ENCODE measurements at regions not wholly inside any gene's neighbourhood (a gene's known extent, or its start where the extent isn't known, plus 50 kb on each side); places are given as distances from the start of the nearest gene placed in this dataset.
"Not testable (repeated sequence)": the region's sequence is repeated elsewhere in the genome, so short reads cannot be mapped to it uniquely, and the experiment has no call there.

DNA sequence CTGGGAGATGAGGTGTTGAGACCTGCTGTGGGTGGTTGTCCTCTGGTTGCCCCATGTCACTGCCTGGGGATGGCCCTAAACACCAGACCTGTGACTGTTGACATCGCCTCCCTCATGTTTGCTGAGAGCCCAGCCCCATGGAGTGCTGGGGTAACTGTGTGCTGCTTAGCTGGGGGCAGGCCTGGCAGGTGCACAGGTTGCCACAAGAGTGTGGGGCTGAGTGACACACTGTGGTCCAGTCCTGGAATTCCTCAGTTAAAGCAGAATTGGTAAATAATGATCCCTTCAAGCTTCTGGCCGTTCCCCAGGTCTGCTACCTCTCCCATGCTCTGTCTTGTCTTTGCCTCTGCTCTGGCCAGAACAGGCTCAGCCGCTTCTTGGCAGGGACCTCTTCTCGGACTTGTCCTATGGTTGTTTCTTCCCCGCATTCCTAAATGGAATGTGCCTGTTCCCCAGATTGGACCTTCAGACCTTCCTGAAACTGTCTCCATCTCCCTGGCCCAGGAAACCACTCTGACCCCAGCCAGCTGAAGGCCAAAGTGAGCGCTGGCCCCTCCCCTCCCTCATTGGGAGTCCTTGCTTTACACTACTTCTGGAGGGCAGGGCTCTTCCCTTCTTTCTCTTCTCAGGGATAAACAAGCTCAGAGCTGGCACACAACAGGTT, 61.2 kb upstream of the PITX1 start:
- TF ChIP-seq, protein P1, sequence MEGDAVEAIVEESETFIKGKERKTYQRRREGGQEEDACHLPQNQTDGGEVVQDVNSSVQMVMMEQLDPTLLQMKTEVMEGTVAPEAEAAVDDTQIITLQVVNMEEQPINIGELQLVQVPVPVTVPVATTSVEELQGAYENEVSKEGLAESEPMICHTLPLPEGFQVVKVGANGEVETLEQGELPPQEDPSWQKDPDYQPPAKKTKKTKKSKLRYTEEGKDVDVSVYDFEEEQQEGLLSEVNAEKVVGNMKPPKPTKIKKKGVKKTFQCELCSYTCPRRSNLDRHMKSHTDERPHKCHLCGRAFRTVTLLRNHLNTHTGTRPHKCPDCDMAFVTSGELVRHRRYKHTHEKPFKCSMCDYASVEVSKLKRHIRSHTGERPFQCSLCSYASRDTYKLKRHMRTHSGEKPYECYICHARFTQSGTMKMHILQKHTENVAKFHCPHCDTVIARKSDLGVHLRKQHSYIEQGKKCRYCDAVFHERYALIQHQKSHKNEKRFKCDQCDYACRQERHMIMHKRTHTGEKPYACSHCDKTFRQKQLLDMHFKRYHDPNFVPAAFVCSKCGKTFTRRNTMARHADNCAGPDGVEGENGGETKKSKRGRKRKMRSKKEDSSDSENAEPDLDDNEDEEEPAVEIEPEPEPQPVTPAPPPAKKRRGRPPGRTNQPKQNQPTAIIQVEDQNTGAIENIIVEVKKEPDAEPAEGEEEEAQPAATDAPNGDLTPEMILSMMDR (IDR thresholded peaks at IDR 0.05): no peak
- no peak for TF ChIP-seq POLR2A (IDR thresholded peaks at IDR 0.05)
- TF ChIP-seq EP300 (IDR thresholded peaks at IDR 0.05): no peak
- no peaks in the 10 kb centered on the region for H3K4me1 ChIP-seq
- 73 to 79% methylated on average over 5 to 6 of the region's 6 CpGs for WGBS, 2 donors
- H3K4me3 ChIP-seq: no peak overlapping the region
- no peaks in the 10 kb centered on the region for H3K36me3 ChIP-seq
- no peaks in the 10 kb centered on the region for H3K27me3 ChIP-seq
- DNase-seq (ENCODE audit: low spot score in 2 of 2): no peak
- no peaks in the 10 kb centered on the region for H3K9me3 ChIP-seq
- no peak overlapping the region for H3K27ac ChIP-seq

DNA sequence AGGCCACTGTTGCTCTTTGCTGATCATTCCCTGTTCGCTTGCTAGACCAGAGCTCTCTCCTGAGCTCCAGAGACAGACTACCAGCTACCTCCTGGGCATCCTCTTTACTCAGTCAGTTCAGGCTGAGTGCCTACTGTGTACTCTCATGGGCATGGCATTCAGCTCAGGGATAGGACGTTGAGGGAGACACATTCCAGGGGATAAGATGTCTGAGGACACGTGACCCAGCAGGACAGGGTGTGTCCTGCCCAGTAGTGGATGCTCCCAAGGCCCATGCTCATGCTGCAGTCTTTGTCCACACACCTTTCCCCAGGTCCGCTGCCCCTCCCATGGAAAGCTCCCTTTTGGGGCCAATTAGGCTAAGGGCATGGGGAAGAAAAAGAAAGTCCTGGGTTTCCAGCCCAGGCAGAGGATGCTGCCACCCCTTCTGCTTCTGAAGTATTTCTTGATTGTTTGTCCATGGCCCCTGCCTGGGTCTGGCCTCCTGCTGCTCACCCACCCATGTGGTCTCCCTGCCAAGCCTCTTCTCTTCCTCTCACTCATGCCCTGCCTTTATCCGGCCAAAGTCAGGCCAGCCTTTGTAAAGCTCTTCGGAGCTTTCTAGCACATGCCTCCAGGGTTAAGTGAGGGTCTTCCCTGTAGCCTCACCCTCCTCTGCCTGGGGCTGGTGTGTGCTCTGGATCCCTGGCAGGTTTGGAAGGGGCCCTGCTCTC, 60.5 kb upstream of the PITX1 start:
- Histone ChIP-seq H3K4me3 (no peak overlapping the region), H3K27ac (no peak overlapping the region), H3K27me3 (no peaks in the 10 kb centered on the region), H3K4me1 (no peaks in the 10 kb centered on the region), H3K9me3 (no peaks in the 10 kb centered on the region), H3K36me3 (no peaks in the 10 kb centered on the region)
- WGBS, 2 donors: 72 to 78% methylated on average over 6 of the region's 6 CpGs
- no peak for DNase-seq (ENCODE audit: low spot score in 2 of 2)
- TF ChIP-seq, protein P1 (IDR thresholded peaks at IDR 0.05): no peak
- TF ChIP-seq POLR2A (IDR thresholded peaks at IDR 0.05) (no peak), EP300 (IDR thresholded peaks at IDR 0.05) (no peak)

DNA sequence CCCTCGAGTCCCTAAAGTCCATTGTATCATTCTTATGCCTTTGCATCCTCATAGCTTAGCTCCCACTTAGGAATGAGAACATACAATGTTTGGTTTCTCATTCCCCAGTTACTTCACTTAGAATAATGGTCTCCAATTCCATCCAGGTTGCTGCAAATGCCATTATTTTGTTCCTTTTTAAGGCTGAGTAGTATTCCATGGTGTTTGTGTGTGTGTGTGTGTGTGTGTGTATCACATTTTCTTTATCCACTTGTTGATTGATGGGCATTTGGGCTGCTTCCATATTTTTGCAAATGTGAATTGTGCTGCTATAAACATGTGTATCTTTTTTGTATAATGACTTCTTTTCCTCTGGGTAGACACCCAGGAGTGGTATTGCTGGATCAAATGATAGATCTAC, 59.5 kb upstream of the PITX1 start:
- not testable (repeated sequence) for H3K4me3 ChIP-seq; H3K27ac ChIP-seq; DNase-seq (ENCODE audit: low spot score in 2 of 2); H3K9me3 ChIP-seq; H3K4me1 ChIP-seq; H3K27me3 ChIP-seq; H3K36me3 ChIP-seq
- WGBS, 2 donors: 82 to 83% methylated on average over 1 of the region's 1 CpG

DNA sequence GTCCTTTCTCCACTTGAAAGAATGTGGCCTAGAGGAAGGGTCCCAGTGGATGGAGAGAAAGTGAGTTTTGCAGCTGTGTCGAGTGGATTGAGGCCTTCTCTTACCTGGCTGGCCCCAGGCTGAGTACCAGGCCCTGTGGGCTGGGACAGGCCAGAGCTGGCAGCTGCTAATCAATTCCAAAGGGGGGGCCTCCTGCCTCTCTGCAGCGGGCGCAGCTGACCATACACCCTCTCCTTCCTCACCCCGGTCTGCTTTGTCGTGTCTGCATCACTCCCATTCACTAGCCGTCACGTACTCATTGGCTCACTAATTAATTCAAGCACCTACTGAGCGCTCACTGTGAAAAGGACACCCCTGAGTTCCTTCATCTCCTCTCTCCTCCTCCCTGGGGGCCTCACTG, 58.4 kb upstream of the PITX1 start:
- Histone ChIP-seq H3K27ac (no peak overlapping the region), H3K9me3 (no peaks in the 10 kb centered on the region), H3K4me1 (no peaks in the 10 kb centered on the region), H3K27me3 (no peaks in the 10 kb centered on the region), H3K4me3 (no peak overlapping the region), H3K36me3 (no peaks in the 10 kb centered on the region)
- DNase-seq (ENCODE audit: low spot score in 2 of 2): no peak
- TF ChIP-seq, protein P1 (IDR thresholded peaks at IDR 0.05): no peak
- no peak for TF ChIP-seq EP300 (IDR thresholded peaks at IDR 0.05)
- TF ChIP-seq POLR2A (IDR thresholded peaks at IDR 0.05): no peak
- 68 to 77% methylated on average over 8 of the region's 8 CpGs for WGBS, 2 donors

DNA sequence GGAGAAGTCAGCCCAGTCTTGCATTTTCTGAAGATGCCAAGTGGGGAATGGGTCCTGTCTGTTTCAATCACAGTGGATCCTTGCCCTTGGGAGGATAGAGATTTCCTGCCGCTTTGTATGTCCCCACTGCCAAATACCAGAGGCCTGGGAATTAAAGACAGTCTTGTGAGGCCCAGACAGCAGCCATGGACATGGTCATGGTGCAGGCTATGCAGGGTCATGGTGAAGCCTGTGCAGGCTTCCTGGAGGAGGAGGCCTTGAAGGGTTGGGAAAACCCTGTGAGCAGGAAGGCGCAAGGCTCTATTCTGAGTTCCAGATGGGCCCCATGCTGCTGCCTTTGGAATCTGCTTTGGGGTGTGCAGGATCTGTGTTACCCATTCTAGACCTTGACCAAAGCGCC, 57.3 kb upstream of the PITX1 start:
- TF ChIP-seq EP300 (IDR thresholded peaks at IDR 0.05) (no peak), POLR2A (IDR thresholded peaks at IDR 0.05) (no peak)
- TF ChIP-seq, protein P1 (IDR thresholded peaks at IDR 0.05): no peak
- Histone ChIP-seq H3K4me3 (no peak overlapping the region), H3K27me3 (no peaks in the 10 kb centered on the region), H3K9me3 (no peaks in the 10 kb centered on the region), H3K4me1 (no peaks in the 10 kb centered on the region), H3K27ac (no peak overlapping the region), H3K36me3 (no peaks in the 10 kb centered on the region)
- no peak for DNase-seq (ENCODE audit: low spot score in 2 of 2)
- WGBS, 2 donors: 89 to 96% methylated on average over 3 of the region's 3 CpGs
